ENCODE measurements at regions not wholly inside any gene's neighbourhood (a gene's known extent, or its start where the extent isn't known, plus 50 kb on each side); places are given as distances from the start of the nearest gene placed in this dataset.

DNA sequence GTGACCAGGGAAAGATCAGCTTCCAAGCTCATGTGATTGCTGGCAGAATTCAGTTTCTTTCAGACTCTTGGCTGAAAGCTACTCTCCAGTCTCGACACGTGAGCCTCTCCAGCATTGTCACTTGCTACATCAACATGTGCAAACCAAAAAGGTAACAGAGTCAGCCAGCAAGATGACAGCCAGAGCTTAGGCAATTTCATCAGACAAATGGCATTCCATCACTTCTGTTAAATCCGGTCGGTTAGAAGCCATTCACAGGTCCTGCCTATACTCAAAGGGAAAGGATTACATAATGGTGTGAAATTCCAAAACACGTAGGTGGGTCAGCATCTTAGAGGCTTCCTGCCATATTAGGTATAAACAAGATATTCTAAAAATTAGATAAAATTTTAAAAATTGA is 700.9 kb downstream of the AACS start:
- Histone ChIP-seq H3K4me3 (no peak overlapping the region), H3K27ac (no peak overlapping the region), H3K4me1 (no peaks in the 10 kb centered on the region), H3K9me3 (no peaks in the 10 kb centered on the region), H3K27me3 (no peaks in the 10 kb centered on the region), H3K36me3 (no peaks in the 10 kb centered on the region)
- TF ChIP-seq, protein P1, sequence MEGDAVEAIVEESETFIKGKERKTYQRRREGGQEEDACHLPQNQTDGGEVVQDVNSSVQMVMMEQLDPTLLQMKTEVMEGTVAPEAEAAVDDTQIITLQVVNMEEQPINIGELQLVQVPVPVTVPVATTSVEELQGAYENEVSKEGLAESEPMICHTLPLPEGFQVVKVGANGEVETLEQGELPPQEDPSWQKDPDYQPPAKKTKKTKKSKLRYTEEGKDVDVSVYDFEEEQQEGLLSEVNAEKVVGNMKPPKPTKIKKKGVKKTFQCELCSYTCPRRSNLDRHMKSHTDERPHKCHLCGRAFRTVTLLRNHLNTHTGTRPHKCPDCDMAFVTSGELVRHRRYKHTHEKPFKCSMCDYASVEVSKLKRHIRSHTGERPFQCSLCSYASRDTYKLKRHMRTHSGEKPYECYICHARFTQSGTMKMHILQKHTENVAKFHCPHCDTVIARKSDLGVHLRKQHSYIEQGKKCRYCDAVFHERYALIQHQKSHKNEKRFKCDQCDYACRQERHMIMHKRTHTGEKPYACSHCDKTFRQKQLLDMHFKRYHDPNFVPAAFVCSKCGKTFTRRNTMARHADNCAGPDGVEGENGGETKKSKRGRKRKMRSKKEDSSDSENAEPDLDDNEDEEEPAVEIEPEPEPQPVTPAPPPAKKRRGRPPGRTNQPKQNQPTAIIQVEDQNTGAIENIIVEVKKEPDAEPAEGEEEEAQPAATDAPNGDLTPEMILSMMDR (IDR thresholded peaks at IDR 0.05) = no peak
- intact Hi-C loops (cut with DNase I) = no loop called here
- WGBS, 2 donors = 11 to 29% methylated on average over 5 of the region's 5 CpGs
- no peak for DNase-seq

DNA sequence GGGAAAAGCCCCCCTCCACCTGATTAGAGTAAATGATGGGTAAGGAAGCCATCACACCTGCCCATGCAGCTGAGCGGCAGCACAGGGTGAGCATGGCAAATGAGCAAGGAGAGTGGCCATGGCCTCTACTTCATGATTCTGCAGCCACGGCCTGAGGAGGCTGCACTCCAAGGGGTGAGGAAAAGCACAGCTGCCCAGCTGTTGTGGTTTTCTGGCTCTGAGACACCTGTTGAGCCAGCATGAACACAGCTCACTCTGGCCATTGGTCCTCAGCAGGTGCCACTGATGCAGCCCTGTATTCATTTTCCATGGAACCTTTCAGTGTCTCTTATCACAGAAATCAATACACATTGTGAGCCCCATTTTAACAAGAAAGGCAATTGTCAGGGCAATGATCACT is 707.2 kb downstream of the AACS start:
- no peaks in the 10 kb centered on the region for H3K4me1 ChIP-seq
- H3K27ac ChIP-seq = no peak overlapping the region
- no peaks in the 10 kb centered on the region for H3K9me3 ChIP-seq
- H3K4me3 ChIP-seq = no peak overlapping the region
- DNase-seq = no peak
- no peaks in the 10 kb centered on the region for H3K36me3 ChIP-seq
- 92 to 100% methylated on average over 2 of the region's 2 CpGs for WGBS, 2 donors
- TF ChIP-seq, protein P1 (IDR thresholded peaks at IDR 0.05) = no peak
- no peak for TF ChIP-seq POLR2A (IDR thresholded peaks at IDR 0.05)
- H3K27me3 ChIP-seq = no peaks in the 10 kb centered on the region
- intact Hi-C loops (cut with DNase I) = no loop called here

DNA sequence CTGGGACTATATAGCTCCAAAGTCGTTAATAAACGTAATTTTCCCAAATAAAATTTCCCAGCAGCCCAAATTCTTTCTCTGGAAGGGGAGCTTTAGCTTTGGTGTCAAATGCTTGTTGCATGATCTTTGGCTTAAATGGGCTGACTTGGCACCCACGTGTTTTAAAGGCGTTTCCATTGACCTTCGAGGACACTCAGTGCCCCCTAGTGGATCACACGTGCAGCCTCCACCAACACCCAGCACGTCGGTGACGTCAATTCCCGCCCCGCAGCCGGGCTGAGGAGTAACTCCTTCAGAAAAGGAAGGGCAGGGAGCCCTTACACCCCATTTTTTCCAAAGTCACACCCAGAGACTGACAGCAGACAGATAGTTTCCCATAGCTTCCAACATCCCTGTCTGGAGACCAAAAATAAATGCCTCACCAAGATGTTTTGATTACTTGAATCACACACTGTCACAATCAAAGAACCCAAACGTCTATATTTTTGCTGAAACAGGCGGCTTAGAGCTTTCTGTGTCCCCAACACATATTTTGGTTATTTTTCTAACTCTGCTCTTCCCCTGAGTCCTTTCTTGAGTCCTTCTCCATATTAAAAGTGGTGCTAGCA is 707.9 kb downstream of the AACS start:
- DNase-seq = no peak
- Histone ChIP-seq H3K4me1 (no peaks in the 10 kb centered on the region), H3K27me3 (no peaks in the 10 kb centered on the region), H3K9me3 (no peaks in the 10 kb centered on the region), H3K36me3 (no peaks in the 10 kb centered on the region), H3K27ac (no peak overlapping the region), H3K4me3 (no peak overlapping the region)
- WGBS, 2 donors = 31 to 48% methylated on average over 7 to 10 of the region's 14 CpGs
- no peak for TF ChIP-seq POLR2A (IDR thresholded peaks at IDR 0.05)
- TF ChIP-seq, protein P1 (IDR thresholded peaks at IDR 0.05) = peak in 3 of 6 experiments; percentile 11 to 45 (median 12)
- intact Hi-C loops (cut with DNase I) = no loop called here

DNA sequence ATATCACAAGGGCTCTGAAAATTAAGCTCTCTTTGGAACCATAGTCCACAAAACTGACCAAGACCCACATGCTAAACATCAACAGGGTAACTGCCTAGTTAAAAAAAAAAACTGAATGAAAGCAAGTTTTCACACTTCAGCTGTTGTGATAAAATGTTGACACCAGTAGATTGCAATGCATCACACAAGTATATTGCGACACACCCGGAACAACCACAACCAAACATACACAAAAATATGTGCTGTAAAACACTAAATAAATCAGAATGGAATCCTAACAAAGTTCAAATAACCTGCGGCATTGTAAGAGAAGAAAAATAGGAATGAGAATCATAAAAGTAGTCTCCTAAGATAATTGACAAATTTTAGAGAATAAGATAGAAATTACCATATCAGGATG is 710.3 kb downstream of the AACS start:
- intact Hi-C loops (cut with DNase I) = no loop called here
- no peak overlapping the region for H3K4me3 ChIP-seq
- no peaks in the 10 kb centered on the region for H3K9me3 ChIP-seq
- no peak for TF ChIP-seq POLR2A (IDR thresholded peaks at IDR 0.05)
- TF ChIP-seq, protein P1 (IDR thresholded peaks at IDR 0.05) = no peak
- no peaks in the 10 kb centered on the region for H3K27me3 ChIP-seq
- H3K27ac ChIP-seq = no peak overlapping the region
- H3K4me1 ChIP-seq = no peaks in the 10 kb centered on the region
- 83 to 93% methylated on average over 3 of the region's 3 CpGs for WGBS, 2 donors
- no peak for DNase-seq
- H3K36me3 ChIP-seq = no peaks in the 10 kb centered on the region

DNA sequence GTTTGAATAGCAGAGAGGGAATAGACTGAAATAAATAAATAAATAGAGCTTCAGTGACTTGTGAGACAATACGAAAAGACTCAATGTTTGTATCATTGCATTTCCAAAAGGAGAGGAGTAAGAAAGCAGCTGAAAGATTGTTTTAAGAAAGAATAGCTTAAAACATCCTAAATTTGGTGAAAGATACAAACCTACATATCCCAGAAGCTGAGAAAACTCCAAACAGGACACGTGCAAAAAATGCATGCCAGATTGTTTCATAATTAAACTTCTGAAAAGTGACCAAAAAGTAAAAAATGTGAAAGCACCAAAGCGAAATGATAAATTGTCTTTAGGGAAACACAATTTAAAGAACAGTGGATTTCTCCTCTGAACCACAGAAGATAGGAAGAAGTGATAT is 711.0 kb downstream of the AACS start:
- intact Hi-C loops (cut with DNase I) = no loop called here
- TF ChIP-seq, protein P1 (IDR thresholded peaks at IDR 0.05) = no peak
- no peak for TF ChIP-seq POLR2A (IDR thresholded peaks at IDR 0.05)
- H3K9me3 ChIP-seq = no peaks in the 10 kb centered on the region
- no peaks in the 10 kb centered on the region for H3K4me1 ChIP-seq
- no peak for DNase-seq
- H3K27me3 ChIP-seq = no peaks in the 10 kb centered on the region
- no peaks in the 10 kb centered on the region for H3K36me3 ChIP-seq
- no peak overlapping the region for H3K27ac ChIP-seq
- 64 to 81% methylated on average over 3 of the region's 3 CpGs for WGBS, 2 donors
- H3K4me3 ChIP-seq = no peak overlapping the region
